ENCODE measurements at regions not wholly inside any gene's neighbourhood (a gene's known extent, or its start where the extent isn't known, plus 50 kb on each side); places are given as distances from the start of the nearest gene placed in this dataset.
A peak's percentile ranks its signal among the peaks of the same experiment; 100 is the strongest.

- TF ChIP-seq ZFX (CRISPR knock-in tag; IDR thresholded peaks at IDR 0.05; ENCODE audit: low read depth) (0 out of 2 replicates have a peak, but pooled peaks have one; percentile 31), MYPOP (CRISPR knock-in tag; IDR thresholded peaks at IDR 0.05) (no peak), HNF1A (IDR thresholded peaks at IDR 0.05; ENCODE audit: low read depth) (peak; percentile 58; the same call in 1 of the 2 replicates), HNF1A (CRISPR knock-in tag; IDR thresholded peaks at IDR 0.05; ENCODE audit: borderline replicate concordance) (peak; percentile 83; the same call in 1 of the 2 replicates), RORA (CRISPR knock-in tag; IDR thresholded peaks at IDR 0.05) (no peak), ZNF704 (CRISPR knock-in tag; IDR thresholded peaks at IDR 0.05; ENCODE audit: borderline replicate concordance) (no peak), NFATC3 (CRISPR knock-in tag; IDR thresholded peaks at IDR 0.05) (no peak), ZNF329 (CRISPR knock-in tag; IDR thresholded peaks at IDR 0.05; ENCODE audit: low read depth) (no peak), IKZF5 (CRISPR knock-in tag; IDR thresholded peaks at IDR 0.05) (peak; percentile 70; the same call in 1 of the 2 replicates), REPIN1 (CRISPR knock-in tag; IDR thresholded peaks at IDR 0.05; ENCODE audit: borderline replicate concordance, low read depth) (peak; percentile 66; the same call in 1 of the 2 replicates), ZNF256 (CRISPR knock-in tag; conservative IDR thresholded peaks at IDR 0.05) (no peak), ZNF891 (CRISPR knock-in tag; IDR thresholded peaks at IDR 0.05) (no peak), IRF1 (CRISPR knock-in tag; IDR thresholded peaks at IDR 0.05; ENCODE audit: low read depth) (no peak), MEIS2 (CRISPR knock-in tag; IDR thresholded peaks at IDR 0.05) (no peak), HDAC2 (CRISPR knock-in tag; IDR thresholded peaks at IDR 0.05) (peak; percentile 64; the same call in 1 of the 2 replicates), POLR2AphosphoS5 (IDR thresholded peaks at IDR 0.05; ENCODE audit: low read depth, low read length) (no peak), ZNF263 (CRISPR knock-in tag; IDR thresholded peaks at IDR 0.05) (peak; percentile 90), CREM (IDR thresholded peaks at IDR 0.05) (peak; percentile 63; the same call in 1 of the 2 replicates), CREM (CRISPR knock-in tag; IDR thresholded peaks at IDR 0.05) (no peak), ZNF747 (CRISPR knock-in tag; IDR thresholded peaks at IDR 0.05; ENCODE audit: borderline replicate concordance) (no peak)
Measured at GRCh38 chr12:4056910-4057845, 184.0 kb upstream of the PARP11 start (continued).
